Activated naive CD4-positive, alpha-beta T cell treated with anti-CD3 and anti-CD28 coated beads for 36 hours (primary cell): ENCODE measurements at regions not wholly inside any gene's neighbourhood (a gene's known extent, or its start where the extent isn't known, plus 50 kb on each side); places are given as distances from the start of the nearest gene placed in this dataset.
"Not testable (repeated sequence)": the region's sequence is repeated elsewhere in the genome, so short reads cannot be mapped to it uniquely, and the experiment has no call there.

Source experiments
- CTCF ChIA-PET: fragments of 350-600 bp; sonication (Branson Sonifier 250); formaldehyde crosslinking; loops from one replicate; lab custom pipeline; 2021; ENCODE audit warnings: antibody characterized with exemption; lab: Charles Lee
- DNase-seq: peaks from one replicate; pipeline ENCODE4 v3.0.0-alpha.2; 2020
- H3K27ac Mint-ChIP-seq: one replicate; pipeline ENCODE4 v1.8.0; 2021; ENCODE audit warnings: mild to moderate bottlenecking, mixed read lengths
- H3K27me3 Mint-ChIP-seq: one replicate; pipeline ENCODE4 v1.8.0; 2021; ENCODE audit warnings: low read depth, mixed read lengths
- H3K36me3 Mint-ChIP-seq: one replicate; pipeline ENCODE4 v1.8.0; 2021; ENCODE audit warnings: low read depth, mixed read lengths
- H3K4me1 Mint-ChIP-seq: one replicate; pipeline ENCODE4 v1.8.0; 2021; ENCODE audit warnings: low read depth, mixed read lengths
- H3K4me3 Mint-ChIP-seq: one replicate; pipeline ENCODE4 v1.8.0; 2021; ENCODE audit warnings: mild to moderate bottlenecking, moderate library complexity, mixed read lengths
- H3K9me3 Mint-ChIP-seq: one replicate; pipeline ENCODE4 v1.8.0; 2021; ENCODE audit warnings: mixed read lengths
- intact Hi-C: fragments of 100-400 bp; cut with micrococcal nuclease; formaldehyde crosslinking; loops from one replicate; pipeline ENCODE4 v1.15.1; 2023

- Mint-ChIP-seq H3K9me3 (no peaks in the 10 kb centered on the region), H3K36me3 (no peaks in the 10 kb centered on the region), H3K4me3 (no peak overlapping the region), H3K4me1 (no peaks in the 10 kb centered on the region), H3K27ac (no peak overlapping the region), H3K27me3 (no peaks in the 10 kb centered on the region)
- intact Hi-C loops: no loop called here
- CTCF ChIA-PET: no interaction called here
- no peak for DNase-seq
These were observed 147.6 kb upstream of the BARHL2 start for GRCh38 chr1:90864681-90865080.

GRCh38 chr1:90862782-90863181 lies 145.7 kb upstream of the BARHL2 start:
- Mint-ChIP-seq H3K27me3 (no peaks in the 10 kb centered on the region), H3K27ac (no peak overlapping the region), H3K36me3 (no peaks in the 10 kb centered on the region), H3K4me3 (no peak overlapping the region), H3K4me1 (no peaks in the 10 kb centered on the region), H3K9me3 (no peaks in the 10 kb centered on the region)
- intact Hi-C loops: no loop called here
- CTCF ChIA-PET: no interaction called here
- DNase-seq: no peak

GRCh38 chr1:90861421-90861820 lies 144.3 kb upstream of the BARHL2 start:
- H3K27ac Mint-ChIP-seq, H3K4me3 Mint-ChIP-seq, intact Hi-C loops, DNase-seq, H3K4me1 Mint-ChIP-seq, H3K36me3 Mint-ChIP-seq, H3K9me3 Mint-ChIP-seq, H3K27me3 Mint-ChIP-seq: not testable (repeated sequence)
- CTCF ChIA-PET: interaction anchor here (0.7 kb wide), 1 partner anchor 11 kb away, joined by 4 read pairs; no protein-coding TSS in a partner anchor

- no peak for DNase-seq
- no peaks in the 10 kb centered on the region for H3K9me3 Mint-ChIP-seq
- H3K27ac Mint-ChIP-seq: no peak overlapping the region
- H3K27me3 Mint-ChIP-seq: peaks cover 16% of the 10 kb centered on the region
- no peaks in the 10 kb centered on the region for H3K36me3 Mint-ChIP-seq
- intact Hi-C loops: loop anchor here (10.0 kb wide), 1 partner anchor 308 kb away; no protein-coding TSS in a partner anchor
- CTCF ChIA-PET: no interaction called here
- H3K4me1 Mint-ChIP-seq: peaks cover 7% of the 10 kb centered on the region
- no peak overlapping the region for H3K4me3 Mint-ChIP-seq
These were observed 139.4 kb upstream of the BARHL2 start for GRCh38 chr1:90856463-90857007.

- intact Hi-C loops: loop anchor here (5.0 to 10.0 kb wide), 3 partner anchors 108 to 310 kb away; no protein-coding TSS in a partner anchor
- CTCF ChIA-PET: interaction anchor here (0.8 to 1.0 kb wide), 2 partner anchors 110 to 133 kb away, joined by 3 to 4 read pairs; no protein-coding TSS in a partner anchor
- H3K27me3 Mint-ChIP-seq: peaks cover 27% of the 10 kb centered on the region
- H3K27ac Mint-ChIP-seq: no peak overlapping the region
- H3K36me3 Mint-ChIP-seq: no peaks in the 10 kb centered on the region
- no peaks in the 10 kb centered on the region for H3K9me3 Mint-ChIP-seq
- peaks cover 12% of the 10 kb centered on the region for H3K4me1 Mint-ChIP-seq
- no peak for DNase-seq
- H3K4me3 Mint-ChIP-seq: no peak overlapping the region
These were observed 137.4 kb upstream of the BARHL2 start for GRCh38 chr1:90854397-90854924.

GRCh38 chr1:90851711-90852050 lies 134.6 kb upstream of the BARHL2 start:
- Mint-ChIP-seq H3K4me3 (peak overlapping the region; percentile 69), H3K27me3 (peaks cover 41% of the 10 kb centered on the region)
- intact Hi-C loops: loop anchor here (2.0 to 10.0 kb wide), 5 partner anchors 17 to 313 kb away; partner anchors contain the start of gene ZNF644

GRCh38 chr1:90850898-90851710 lies 134.0 kb upstream of the BARHL2 start:
- DNase-seq: peak; percentile 79
- intact Hi-C loops: loop anchor here (2.0 to 10.0 kb wide), 5 partner anchors 16 to 314 kb away; partner anchors contain the start of gene ZNF644

More at GRCh38 chr1:90851711-90852050, 134.6 kb upstream of the BARHL2 start:
- Mint-ChIP-seq H3K27ac (no peak overlapping the region), H3K36me3 (no peaks in the 10 kb centered on the region), H3K9me3 (no peaks in the 10 kb centered on the region), H3K4me1 (peaks cover 12% of the 10 kb centered on the region)
- CTCF ChIA-PET: interaction anchor here (0.5 to 1.1 kb wide), 5 partner anchors 10 to 315 kb away, joined by 3 to 5 read pairs (median 3); no protein-coding TSS in a partner anchor
- DNase-seq: no peak

GRCh38 chr1:90850181-90850897 lies 133.2 kb upstream of the BARHL2 start:
- Mint-ChIP-seq H3K4me3 (peak overlapping the region; percentile 69), H3K4me1 (peaks cover 12% of the 10 kb centered on the region), H3K9me3 (no peaks in the 10 kb centered on the region), H3K36me3 (no peaks in the 10 kb centered on the region), H3K27ac (no peak overlapping the region), H3K27me3 (peaks cover 45% of the 10 kb centered on the region)
- intact Hi-C loops: loop anchor here (2.0 to 10.0 kb wide), 5 partner anchors 16 to 314 kb away; partner anchors contain the start of gene ZNF644
- CTCF ChIA-PET: interaction anchor here (1.0 to 1.3 kb wide), 3 partner anchors 18 to 164 kb away, joined by 3 to 6 read pairs (median 4); no protein-coding TSS in a partner anchor
- peak; percentile 14 for DNase-seq

More at GRCh38 chr1:90850898-90851710, 134.0 kb upstream of the BARHL2 start:
- Mint-ChIP-seq H3K36me3 (no peaks in the 10 kb centered on the region), H3K27me3 (peaks cover 39% of the 10 kb centered on the region), H3K9me3 (no peaks in the 10 kb centered on the region), H3K27ac (no peak overlapping the region), H3K4me3 (peak overlapping the region; percentile 69), H3K4me1 (peaks cover 12% of the 10 kb centered on the region)
- CTCF ChIA-PET: interaction anchor here (0.5 to 1.3 kb wide), 5 partner anchors 19 to 315 kb away, joined by 3 to 6 read pairs (median 3); no protein-coding TSS in a partner anchor

- no peak for DNase-seq
- Mint-ChIP-seq H3K9me3 (no peaks in the 10 kb centered on the region), H3K36me3 (no peaks in the 10 kb centered on the region), H3K4me1 (peaks cover 10% of the 10 kb centered on the region), H3K27ac (no peak overlapping the region), H3K27me3 (peaks cover 65% of the 10 kb centered on the region), H3K4me3 (no peak overlapping the region)
- intact Hi-C loops: no loop called here
- CTCF ChIA-PET: interaction anchor here (0.7 to 0.8 kb wide), 2 partner anchors 11 to 116 kb away, joined by 3 to 5 read pairs; no protein-coding TSS in a partner anchor
These were observed 124.4 kb upstream of the BARHL2 start for GRCh38 chr1:90841473-90841872.

- intact Hi-C loops: no loop called here
- Mint-ChIP-seq H3K27ac (no peak overlapping the region), H3K4me3 (no peak overlapping the region), H3K36me3 (no peaks in the 10 kb centered on the region), H3K4me1 (peaks cover 14% of the 10 kb centered on the region), H3K9me3 (no peaks in the 10 kb centered on the region), H3K27me3 (peaks cover 63% of the 10 kb centered on the region)
- DNase-seq: peak; percentile 9
- CTCF ChIA-PET: no interaction called here
These were observed 123.2 kb upstream of the BARHL2 start for GRCh38 chr1:90840352-90840751.

GRCh38 chr1:90839323-90839722 lies 122.2 kb upstream of the BARHL2 start:
- Mint-ChIP-seq H3K9me3 (no peaks in the 10 kb centered on the region), H3K27me3 (peaks cover 63% of the 10 kb centered on the region), H3K36me3 (no peaks in the 10 kb centered on the region), H3K4me3 (no peak overlapping the region), H3K4me1 (peaks cover 25% of the 10 kb centered on the region), H3K27ac (no peak overlapping the region)
- CTCF ChIA-PET: no interaction called here
- no peak for DNase-seq
- intact Hi-C loops: no loop called here

- no peak overlapping the region for H3K27ac Mint-ChIP-seq
- CTCF ChIA-PET: no interaction called here
- intact Hi-C loops: no loop called here
- no peaks in the 10 kb centered on the region for H3K36me3 Mint-ChIP-seq
- H3K4me1 Mint-ChIP-seq: peaks cover 27% of the 10 kb centered on the region
- no peak overlapping the region for H3K4me3 Mint-ChIP-seq
- H3K27me3 Mint-ChIP-seq: peaks cover 67% of the 10 kb centered on the region
- no peak for DNase-seq
- H3K9me3 Mint-ChIP-seq: no peaks in the 10 kb centered on the region
These were observed 121.6 kb upstream of the BARHL2 start for GRCh38 chr1:90838720-90839119.
